ENCODE measurements at regions not wholly inside any gene's neighbourhood (a gene's known extent, or its start where the extent isn't known, plus 50 kb on each side); places are given as distances from the start of the nearest gene placed in this dataset.

- FAIRE-seq, result no peak
- TF ChIP-seq ASH2L (IDR thresholded peaks at IDR 0.05; ENCODE audit: low read length), result no peak
- TF ChIP-seq EZH2 (IDR thresholded peaks at IDR 0.05; ENCODE audit: low read depth, low read length, severe bottlenecking), result no peak
- TF ChIP-seq SUZ12 (IDR thresholded peaks at IDR 0.05; ENCODE audit: low read length), result no peak
- TF ChIP-seq POLR2AphosphoS5 (IDR thresholded peaks at IDR 0.05; ENCODE audit: low read depth, low read length), result no peak
- no peak for TF ChIP-seq RAD21 (IDR thresholded peaks at IDR 0.05 in 1 of 2, conservative IDR thresholded peaks at IDR 0.05 in 1 of 2; ENCODE audit: low read depth in 2 of 2, low read length in 2 of 2)
- no peak for TF ChIP-seq HDAC6 (IDR thresholded peaks at IDR 0.05; ENCODE audit: low read depth, low read length)
- no peak for TF ChIP-seq E2F6 (IDR thresholded peaks at IDR 0.05)
- TF ChIP-seq SRF (IDR thresholded peaks at IDR 0.05; ENCODE audit: low read depth, low read length), result no peak
- no peak for TF ChIP-seq BCL11A (IDR thresholded peaks at IDR 0.05; ENCODE audit: low read depth in 2 of 2, low read length in 2 of 2)
- TF ChIP-seq SP2 (IDR thresholded peaks at IDR 0.05; ENCODE audit: low read length), result no peak
These were observed 213.8 kb downstream of the KCTD12 start for GRCh38 chr13:76672420-76672819.

More at GRCh38 chr13:76672420-76672819, 213.8 kb downstream of the KCTD12 start:
- no peak overlapping the region for H2BK12ac ChIP-seq (ENCODE audit: low read depth, low read length)
- no peaks in the 10 kb centered on the region for H3K27me3 ChIP-seq (replicated peaks in 1 of 4; ENCODE audit: control insufficient read depth in 3 of 4, extremely low read depth in 1 of 4, insufficient read depth in 3 of 4, low read length in 3 of 4)
- H3K18ac ChIP-seq (ENCODE audit: extremely low read depth, low read length), result no peak overlapping the region
- no peak overlapping the region for H3K56ac ChIP-seq (replicated peaks; ENCODE audit: insufficient read length, low read depth, low read length)
- H3K23me2 ChIP-seq (ENCODE audit: low read depth, low read length), result no peaks in the 10 kb centered on the region
- WGBS, 2 experiments (ENCODE audit: extremely low coverage in 1 of 2, insufficient coverage in 1 of 2, insufficient read length in 1 of 2, insufficient replicate concordance in 2 of 2, low coverage in 1 of 2, low lambda C conversion rate in 2 of 2, missing lambda C conversion rate in 1 of 2), result 96% methylated on average over 2 of the region's 2 CpGs; no CpG with 5 or more reads in 1 of the 2 experiments
- H2AFZ ChIP-seq (ENCODE audit: low read length), result no peak overlapping the region
- no peak overlapping the region for H2BK20ac ChIP-seq (ENCODE audit: low read length)
- no peak overlapping the region for H3K9ac ChIP-seq (replicated peaks in 1 of 4; ENCODE audit: extremely low read depth in 1 of 4, low read depth in 3 of 4, low read length in 3 of 4)
- H2BK5ac ChIP-seq (ENCODE audit: low read depth, low read length), result no peak overlapping the region
- no peak overlapping the region for H4K91ac ChIP-seq (replicated peaks; ENCODE audit: insufficient read length, low read length)
- no peak overlapping the region for H3K4me2 ChIP-seq (ENCODE audit: insufficient read depth in 1 of 2, low read depth in 2 of 2, low read length in 2 of 2)
- H3K4me3 ChIP-seq (ENCODE audit: extremely low read depth in 1 of 4, insufficient read depth in 2 of 4, low read depth in 3 of 4, low read length in 4 of 4), result no peak overlapping the region
- H3K36me3 ChIP-seq (ENCODE audit: control insufficient read depth in 2 of 4, insufficient read depth in 4 of 4, low read length in 3 of 4), result no peaks in the 10 kb centered on the region
- H3K27ac ChIP-seq (ENCODE audit: low read depth, low read length), result no peak overlapping the region
- H3K4ac ChIP-seq (replicated peaks; ENCODE audit: insufficient read length, low read depth, low read length), result no peak overlapping the region
- ChIA-PET CTCF (ENCODE audit: partially characterized antibody) (no interaction called here), POLR2A (ENCODE audit: partially characterized antibody) (no interaction called here)
- H3K23ac ChIP-seq (ENCODE audit: insufficient read length), result no peak overlapping the region
- H2BK120ac ChIP-seq (replicated peaks; ENCODE audit: low read depth, low read length), result no peak overlapping the region
- H3K4me1 ChIP-seq (replicated peaks in 1 of 4; ENCODE audit: control insufficient read depth in 3 of 4, insufficient read depth in 4 of 4, low read length in 3 of 4), result no peaks in the 10 kb centered on the region
- no peak overlapping the region for H4K8ac ChIP-seq (ENCODE audit: extremely low read depth, insufficient read depth, low read length)
- no peak overlapping the region for H2AK5ac ChIP-seq (ENCODE audit: low read depth, low read length)
- H2BK15ac ChIP-seq (ENCODE audit: low read length), result no peak overlapping the region
- H4K20me1 ChIP-seq (replicated peaks in 1 of 2; ENCODE audit: control insufficient read depth in 1 of 2, insufficient read depth in 2 of 2, low read length in 2 of 2), result no peaks in the 10 kb centered on the region
- H3K14ac ChIP-seq (ENCODE audit: insufficient read length), result no peak overlapping the region
- no peak for DNase-seq (ENCODE audit: low read depth in 1 of 2, low spot score in 2 of 2)
- H4K5ac ChIP-seq (ENCODE audit: insufficient read length, low read depth, low read length), result no peak overlapping the region
- H3K9me3 ChIP-seq (ENCODE audit: insufficient read depth in 2 of 2, low read depth in 1 of 2, low read length in 1 of 2), result no peaks in the 10 kb centered on the region
- no peaks in the 10 kb centered on the region for H3K79me2 ChIP-seq (ENCODE audit: control insufficient read depth in 1 of 2, insufficient read depth in 2 of 2, low read length in 2 of 2)
- no peaks in the 10 kb centered on the region for H3K79me1 ChIP-seq (ENCODE audit: low read depth, low read length)

All from H1 (cell line).